GM23248 (cell line): ENCODE measurements at regions not wholly inside any gene's neighbourhood (a gene's known extent, or its start where the extent isn't known, plus 50 kb on each side); places are given as distances from the start of the nearest gene placed in this dataset.

ENCODE experiments used
- EZH2 ChIP-seq: fragments of 200-600 bp; sonication (generic); IDR thresholded peaks from 2 replicates; pipeline ENCODE4 v1.6.1; 2018; ENCODE audit warnings: antibody characterized with exemption, mild to moderate bottlenecking; ENCODE audit not compliant: insufficient read depth, poor library complexity, severe bottlenecking
- EZH2phosphoT487 ChIP-seq: fragments of 200-600 bp; sonication (generic); IDR thresholded peaks from 2 replicates; pipeline ENCODE4 v1.6.1; 2018; ENCODE audit warnings: antibody characterized with exemption, moderate library complexity, mild to moderate bottlenecking, low read depth; ENCODE audit not compliant: insufficient read depth

- TF ChIP-seq EZH2 (no peak), EZH2phosphoT487 (no peak)
Observed at GRCh38 chr11:100575860-100576717, 111.0 kb upstream of the ARHGAP42 start.
